AG04450 (cell line): ENCODE measurements at regions not wholly inside any gene's neighbourhood (a gene's known extent, or its start where the extent isn't known, plus 50 kb on each side); places are given as distances from the start of the nearest gene placed in this dataset.

Experiments used
- CTCF ChIA-PET: fragments of 300-600, 350-600 bp; formaldehyde crosslinking; extraction: SDS; loops from one replicate; lab custom pipeline; 2022; ENCODE audit warnings: antibody characterized with exemption, inconsistent platforms; lab: Charles Lee
- POLR2A ChIA-PET: fragments of 350-600 bp; formaldehyde crosslinking; extraction: SDS; loops from one replicate; lab custom pipeline; 2021; ENCODE audit warnings: antibody characterized with exemption, inconsistent platforms; lab: Yijun Ruan, JAX
- DNase-seq: peaks from one replicate; pipeline ENCODE4 v3.0.0-alpha.2; 2011; ENCODE audit warnings: low read depth, low spot score
- H3K27ac ChIP-seq: one replicate; pipeline ENCODE4 v1.5.1; 2012; ENCODE audit warnings: low read depth, low read length, control low read depth
- H3K27me3 ChIP-seq: one replicate; pipeline ENCODE4 v1.6.0; 2012; ENCODE audit warnings: low read length; ENCODE audit not compliant: control insufficient read depth, insufficient read depth
- H3K4me3 ChIP-seq: 2 replicates; pipeline ENCODE4 v1.5.1; 2011; ENCODE audit warnings: mild to moderate bottlenecking, low read depth, low read length, control low read depth
- H3K9me3 ChIP-seq: 2 replicates; pipeline ENCODE4 v1.5.1; 2012; ENCODE audit warnings: low read length; ENCODE audit not compliant: control insufficient read depth, insufficient read depth
- TF ChIP-seq, protein P1 (sequence below): IDR thresholded peaks from 2 replicates; pipeline ENCODE4 v1.5.1; 2011; ENCODE audit warnings: low read depth, low read length, control low read depth, inconsistent platforms

- Histone ChIP-seq H3K27ac (no peak overlapping the region), H3K9me3 (peaks cover 3% of the 10 kb centered on the region; the same call in 1 of the 2 replicates), H3K27me3 (no peaks in the 10 kb centered on the region), H3K4me3 (no peak overlapping the region)
- CTCF ChIA-PET = no interaction called here
- POLR2A ChIA-PET = no interaction called here
- DNase-seq = no peak
- TF ChIP-seq, protein P1, sequence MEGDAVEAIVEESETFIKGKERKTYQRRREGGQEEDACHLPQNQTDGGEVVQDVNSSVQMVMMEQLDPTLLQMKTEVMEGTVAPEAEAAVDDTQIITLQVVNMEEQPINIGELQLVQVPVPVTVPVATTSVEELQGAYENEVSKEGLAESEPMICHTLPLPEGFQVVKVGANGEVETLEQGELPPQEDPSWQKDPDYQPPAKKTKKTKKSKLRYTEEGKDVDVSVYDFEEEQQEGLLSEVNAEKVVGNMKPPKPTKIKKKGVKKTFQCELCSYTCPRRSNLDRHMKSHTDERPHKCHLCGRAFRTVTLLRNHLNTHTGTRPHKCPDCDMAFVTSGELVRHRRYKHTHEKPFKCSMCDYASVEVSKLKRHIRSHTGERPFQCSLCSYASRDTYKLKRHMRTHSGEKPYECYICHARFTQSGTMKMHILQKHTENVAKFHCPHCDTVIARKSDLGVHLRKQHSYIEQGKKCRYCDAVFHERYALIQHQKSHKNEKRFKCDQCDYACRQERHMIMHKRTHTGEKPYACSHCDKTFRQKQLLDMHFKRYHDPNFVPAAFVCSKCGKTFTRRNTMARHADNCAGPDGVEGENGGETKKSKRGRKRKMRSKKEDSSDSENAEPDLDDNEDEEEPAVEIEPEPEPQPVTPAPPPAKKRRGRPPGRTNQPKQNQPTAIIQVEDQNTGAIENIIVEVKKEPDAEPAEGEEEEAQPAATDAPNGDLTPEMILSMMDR = no peak
Measured at GRCh38 chr6:165753506-165753905, 90.5 kb upstream of the PDE10A start.

DNA sequence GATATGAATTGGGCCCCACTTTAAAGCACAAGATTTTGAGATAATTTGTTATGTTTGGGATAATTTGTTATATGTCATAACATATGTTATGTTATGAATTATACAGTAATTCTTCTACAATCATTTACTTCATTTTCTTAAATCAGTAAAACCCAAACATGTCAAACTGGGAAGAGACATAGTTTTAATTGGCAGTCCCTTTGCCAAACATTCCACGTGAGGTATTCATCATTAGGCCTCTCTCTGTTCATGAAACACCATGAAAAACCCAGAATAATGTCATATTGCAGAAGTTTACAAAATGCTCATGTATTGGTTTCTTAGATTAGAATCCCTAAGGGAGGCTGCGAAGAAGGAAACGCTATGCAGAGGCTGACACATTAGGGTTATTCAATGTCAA lies 89.4 kb upstream of the PDE10A start:
- Histone ChIP-seq H3K27ac (no peak overlapping the region), H3K4me3 (no peak overlapping the region), H3K9me3 (peaks cover 3% of the 10 kb centered on the region; the same call in 1 of the 2 replicates), H3K27me3 (no peaks in the 10 kb centered on the region)
- ChIA-PET POLR2A (no interaction called here), CTCF (no interaction called here)
- TF ChIP-seq, protein P1 = no peak
- no peak for DNase-seq

DNA sequence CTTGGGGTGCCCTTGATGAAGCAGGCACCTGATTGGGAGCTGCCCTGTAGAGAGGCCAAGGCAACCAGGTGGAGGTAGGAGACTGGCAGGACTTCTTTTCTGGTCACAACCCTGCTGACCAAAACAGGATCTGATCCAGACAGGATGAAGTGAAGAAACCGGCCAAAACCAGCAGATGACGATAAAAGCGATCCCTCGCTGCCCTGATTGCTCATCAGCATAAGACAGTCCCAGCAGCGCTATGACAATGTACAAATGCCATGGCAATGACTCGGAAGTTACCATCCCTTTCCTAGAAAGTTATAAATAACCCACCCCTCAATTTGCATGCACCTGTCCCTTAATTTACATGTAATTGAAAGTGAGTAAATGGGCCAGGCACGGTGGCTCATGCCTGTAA lies 88.4 kb upstream of the PDE10A start:
- POLR2A ChIA-PET = no interaction called here
- TF ChIP-seq, protein P1 = no peak
- CTCF ChIA-PET = no interaction called here

DNA sequence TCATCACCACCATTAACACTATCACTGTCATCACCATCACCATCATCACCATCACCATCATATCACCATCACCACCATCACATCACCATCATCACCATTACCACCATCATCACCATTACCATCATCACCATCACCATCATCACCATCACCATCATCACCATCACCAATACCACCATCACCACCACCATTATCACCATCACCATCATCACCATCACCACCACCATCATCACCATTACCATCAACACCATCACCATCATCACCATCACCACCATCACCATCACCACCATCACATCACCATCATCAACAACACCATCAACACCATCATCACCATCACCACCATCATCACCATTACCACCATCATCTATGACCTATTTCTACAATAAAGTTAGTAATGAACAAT lies 86.1 kb upstream of the PDE10A start:
- Histone ChIP-seq H3K27me3 (no peaks in the 10 kb centered on the region), H3K4me3 (no peak overlapping the region), H3K27ac (no peak overlapping the region), H3K9me3 (peaks cover 3% of the 10 kb centered on the region; the same call in 1 of the 2 replicates)
- DNase-seq = no peak
- TF ChIP-seq, protein P1 = no peak
- ChIA-PET POLR2A (no interaction called here), CTCF (no interaction called here)

More for the DNA sequence above, 88.4 kb upstream of the PDE10A start:
- Histone ChIP-seq H3K9me3 (peaks cover 3% of the 10 kb centered on the region; the same call in 1 of the 2 replicates), H3K4me3 (no peak overlapping the region), H3K27ac (no peak overlapping the region), H3K27me3 (no peaks in the 10 kb centered on the region)
- no peak for DNase-seq

DNA sequence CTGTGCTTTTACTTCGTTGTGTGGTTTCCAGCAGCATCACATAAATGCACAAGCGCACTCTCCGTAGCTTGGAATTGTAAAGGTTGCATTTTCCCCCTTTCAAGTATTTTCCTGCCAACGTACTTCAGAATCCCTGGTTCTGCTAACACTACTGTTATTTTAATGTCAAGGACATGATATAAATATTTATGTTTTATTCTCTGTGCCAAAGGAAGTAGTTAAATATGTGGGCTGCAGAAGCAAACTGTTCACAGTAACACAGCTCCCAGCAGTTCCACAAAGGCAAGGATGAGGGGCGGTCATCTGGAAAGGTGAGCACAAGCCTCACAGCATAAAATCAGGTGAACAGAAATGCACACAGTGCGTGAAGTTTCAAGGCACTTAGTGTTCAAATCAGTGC lies 85.3 kb upstream of the PDE10A start:
- TF ChIP-seq, protein P1 = no peak
- no peak for DNase-seq
- H3K27ac ChIP-seq = no peak overlapping the region
- CTCF ChIA-PET = no interaction called here
- no peak overlapping the region for H3K4me3 ChIP-seq
- POLR2A ChIA-PET = no interaction called here
- H3K9me3 ChIP-seq = peaks cover 3% of the 10 kb centered on the region; the same call in 1 of the 2 replicates
- no peaks in the 10 kb centered on the region for H3K27me3 ChIP-seq
